SU-DHL-6 (cell line): ENCODE measurements at regions not wholly inside any gene's neighbourhood (a gene's known extent, or its start where the extent isn't known, plus 50 kb on each side); places are given as distances from the start of the nearest gene placed in this dataset.

Experiments used
- H2AFZ ChIP-seq: fragments of 200-600 bp; sonication (generic); 2 replicates; pipeline ENCODE4 v1.6.1; 2014; ENCODE audit warnings: low read depth, mild to moderate bottlenecking, moderate library complexity, mixed read lengths, antibody characterized with exemption, low read length; ENCODE audit not compliant: severe bottlenecking
- H3F3A ChIP-seq: fragments of 200-600 bp; shearing (Covaris generic); 2 replicates; pipeline ENCODE4 v1.6.0; 2016; ENCODE audit warnings: antibody characterized with exemption, mild to moderate bottlenecking; ENCODE audit not compliant: insufficient read depth
- H3K27ac ChIP-seq: fragments of 200-600 bp; sonication (generic); 2 replicates; pipeline ENCODE4 v1.5.1; 2016; ENCODE audit warnings: low read depth, mild to moderate bottlenecking, low read length, moderate library complexity, mixed read lengths
- H3K27me3 ChIP-seq: fragments of 200-600 bp; sonication (generic), shearing (Covaris generic); 2 replicates; pipeline ENCODE4 v1.6.0; 2014; ENCODE audit warnings: mild to moderate bottlenecking, low read length
- H3K36me3 ChIP-seq: fragments of 200-600 bp; sonication (generic); 2 replicates; pipeline ENCODE4 v1.6.1; 2014; ENCODE audit warnings: mild to moderate bottlenecking, low read length, mixed read lengths
- H3K4me2 ChIP-seq: fragments of 300-600, 200-600 bp; shearing (Covaris generic), sonication (generic); 2 replicates; pipeline ENCODE4 v1.6.0; 2014; ENCODE audit warnings: low read length, low read depth, mild to moderate bottlenecking; ENCODE audit not compliant: poor library complexity, severe bottlenecking
- H3K4me3 ChIP-seq: fragments of 200-600 bp; sonication (generic); 2 replicates; pipeline ENCODE4 v1.5.1; 2014; ENCODE audit warnings: antibody characterized with exemption, low read length, mild to moderate bottlenecking, mixed read lengths; ENCODE audit not compliant: insufficient read depth, poor library complexity, severe bottlenecking
- H3K79me2 ChIP-seq: fragments of 200-600 bp; sonication (generic); 2 replicates; pipeline ENCODE4 v1.6.1; 2014; ENCODE audit warnings: mild to moderate bottlenecking, low read length, moderate library complexity; ENCODE audit not compliant: insufficient read depth
- H3K9ac ChIP-seq: fragments of 200-600 bp; sonication (generic); 2 replicates; pipeline ENCODE4 v1.7.0; 2014; ENCODE audit warnings: mild to moderate bottlenecking, low read length
- H3K9me2 ChIP-seq: fragments of 200-600 bp; sonication (generic); replicated peaks from 2 replicates; pipeline ENCODE4 v1.6.1; 2014; ENCODE audit warnings: low read length; ENCODE audit not compliant: insufficient read depth
- H3K9me3 ChIP-seq: fragments of 200-600 bp; sonication (generic); 2 replicates; pipeline ENCODE4 v1.6.1; 2014; ENCODE audit warnings: low read length, mixed read lengths; ENCODE audit not compliant: insufficient read depth
- H4K20me1 ChIP-seq: fragments of 200-600 bp; sonication (generic); 2 replicates; pipeline ENCODE4 v1.6.1; 2014; ENCODE audit warnings: low read depth, mild to moderate bottlenecking, antibody characterized with exemption, low read length, moderate library complexity, mixed read lengths
- EZH2phosphoT487 ChIP-seq: fragments of 200-600 bp; sonication (generic), shearing (Covaris generic); conservative IDR thresholded peaks from 2 replicates; pipeline ENCODE4 v1.6.1; 2018; ENCODE audit warnings: mild to moderate bottlenecking, antibody characterized with exemption, low read length, moderate library complexity, mixed read lengths
- TF ChIP-seq, protein P1 (sequence below): fragments of 200-600 bp; sonication (generic); IDR thresholded peaks from one replicate; pipeline ENCODE4 v1.5.1; 2017; ENCODE audit warnings: antibody characterized with exemption, mild to moderate bottlenecking, low read length, moderate library complexity; ENCODE audit not compliant: insufficient read depth, poor library complexity, severe bottlenecking

DNA sequence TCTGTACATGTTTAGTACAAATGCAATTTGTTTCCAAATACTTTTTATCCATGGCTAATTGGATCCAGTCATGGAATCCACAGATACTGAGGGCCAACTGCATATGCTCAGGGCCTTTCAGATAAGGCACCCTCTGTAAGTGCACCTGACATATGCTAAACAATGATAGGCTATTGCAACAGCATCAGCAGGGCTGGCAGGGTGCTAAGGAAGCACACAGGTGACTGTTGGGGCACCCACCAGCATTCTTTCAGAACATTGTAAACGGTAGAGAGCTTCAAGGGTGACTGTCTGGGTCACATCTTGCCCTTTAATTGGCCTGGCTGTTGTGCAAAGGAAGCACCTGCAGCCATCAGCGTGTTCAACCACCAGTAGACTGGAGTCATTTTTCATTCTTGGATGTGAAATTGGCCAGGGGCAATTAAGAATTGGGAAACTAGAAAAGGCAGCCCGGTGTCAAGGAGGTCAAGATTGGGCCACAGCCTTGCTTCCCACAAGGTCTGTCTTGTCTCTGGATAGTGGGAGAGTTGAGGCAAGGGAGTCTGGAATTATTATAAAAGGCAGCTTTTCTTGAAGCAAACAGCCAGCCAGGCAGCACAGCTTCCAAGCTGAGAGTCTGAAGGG lies 129.3 kb upstream of the RAI14 start:
- no peak overlapping the region for H3K9ac ChIP-seq
- TF ChIP-seq EZH2phosphoT487 = no peak
- TF ChIP-seq, protein P1, sequence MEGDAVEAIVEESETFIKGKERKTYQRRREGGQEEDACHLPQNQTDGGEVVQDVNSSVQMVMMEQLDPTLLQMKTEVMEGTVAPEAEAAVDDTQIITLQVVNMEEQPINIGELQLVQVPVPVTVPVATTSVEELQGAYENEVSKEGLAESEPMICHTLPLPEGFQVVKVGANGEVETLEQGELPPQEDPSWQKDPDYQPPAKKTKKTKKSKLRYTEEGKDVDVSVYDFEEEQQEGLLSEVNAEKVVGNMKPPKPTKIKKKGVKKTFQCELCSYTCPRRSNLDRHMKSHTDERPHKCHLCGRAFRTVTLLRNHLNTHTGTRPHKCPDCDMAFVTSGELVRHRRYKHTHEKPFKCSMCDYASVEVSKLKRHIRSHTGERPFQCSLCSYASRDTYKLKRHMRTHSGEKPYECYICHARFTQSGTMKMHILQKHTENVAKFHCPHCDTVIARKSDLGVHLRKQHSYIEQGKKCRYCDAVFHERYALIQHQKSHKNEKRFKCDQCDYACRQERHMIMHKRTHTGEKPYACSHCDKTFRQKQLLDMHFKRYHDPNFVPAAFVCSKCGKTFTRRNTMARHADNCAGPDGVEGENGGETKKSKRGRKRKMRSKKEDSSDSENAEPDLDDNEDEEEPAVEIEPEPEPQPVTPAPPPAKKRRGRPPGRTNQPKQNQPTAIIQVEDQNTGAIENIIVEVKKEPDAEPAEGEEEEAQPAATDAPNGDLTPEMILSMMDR = no peak
- no peak overlapping the region for H2AFZ ChIP-seq
- no peaks in the 10 kb centered on the region for H3K9me2 ChIP-seq
- H3K36me3 ChIP-seq = no peaks in the 10 kb centered on the region
- H3K4me3 ChIP-seq = no peak overlapping the region
- H3K27me3 ChIP-seq = no peaks in the 10 kb centered on the region
- H3K4me2 ChIP-seq = no peak overlapping the region
- H3K79me2 ChIP-seq = no peaks in the 10 kb centered on the region
- H3K9me3 ChIP-seq = no peaks in the 10 kb centered on the region
- H3K27ac ChIP-seq = no peak overlapping the region
- H4K20me1 ChIP-seq = no peaks in the 10 kb centered on the region
- H3F3A ChIP-seq = no peaks in the 10 kb centered on the region

DNA sequence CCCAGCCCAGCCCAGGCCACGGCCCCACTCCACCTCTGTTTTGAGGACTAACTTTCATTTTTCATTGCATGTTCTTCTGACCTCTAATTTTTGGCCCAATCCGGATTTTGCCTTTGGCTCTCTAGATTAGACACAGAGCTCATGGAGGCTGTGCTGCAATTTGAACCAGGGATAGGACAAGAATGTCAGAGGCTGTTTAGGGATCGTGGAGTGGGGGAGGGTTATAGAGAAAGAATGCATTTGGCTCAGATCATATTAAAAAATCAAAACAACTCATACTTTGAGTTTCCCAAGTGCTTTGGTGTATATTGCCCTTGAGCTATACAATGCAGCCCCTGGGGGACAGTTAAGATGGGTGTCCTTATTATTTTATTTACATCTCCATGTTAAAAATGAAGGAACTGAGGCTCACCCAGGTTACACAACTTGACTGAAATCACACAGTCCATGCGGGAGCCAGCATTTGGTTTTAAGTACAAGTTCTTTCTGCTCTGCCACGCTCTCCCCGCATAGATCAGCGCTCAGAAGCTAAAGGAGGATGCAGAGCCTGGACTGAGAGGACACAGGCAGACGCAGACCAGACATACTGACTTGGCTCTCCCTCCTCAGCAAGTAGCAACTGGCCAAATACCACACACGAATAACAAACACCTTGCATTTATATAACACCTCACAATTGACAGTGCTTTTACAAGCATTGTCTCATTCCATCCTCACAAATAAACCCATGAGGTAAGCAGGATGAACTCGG lies 126.4 kb upstream of the RAI14 start:
- Histone ChIP-seq H3K79me2 (no peaks in the 10 kb centered on the region), H3K9me3 (no peaks in the 10 kb centered on the region), H3K9ac (no peak overlapping the region), H3K27me3 (no peaks in the 10 kb centered on the region), H3K9me2 (no peaks in the 10 kb centered on the region), H3F3A (no peaks in the 10 kb centered on the region), H2AFZ (no peak overlapping the region), H3K27ac (no peak overlapping the region), H3K36me3 (no peaks in the 10 kb centered on the region), H3K4me2 (no peak overlapping the region), H3K4me3 (no peak overlapping the region), H4K20me1 (no peaks in the 10 kb centered on the region)
- TF ChIP-seq EZH2phosphoT487 = no peak
- TF ChIP-seq, protein P1 = no peak

DNA sequence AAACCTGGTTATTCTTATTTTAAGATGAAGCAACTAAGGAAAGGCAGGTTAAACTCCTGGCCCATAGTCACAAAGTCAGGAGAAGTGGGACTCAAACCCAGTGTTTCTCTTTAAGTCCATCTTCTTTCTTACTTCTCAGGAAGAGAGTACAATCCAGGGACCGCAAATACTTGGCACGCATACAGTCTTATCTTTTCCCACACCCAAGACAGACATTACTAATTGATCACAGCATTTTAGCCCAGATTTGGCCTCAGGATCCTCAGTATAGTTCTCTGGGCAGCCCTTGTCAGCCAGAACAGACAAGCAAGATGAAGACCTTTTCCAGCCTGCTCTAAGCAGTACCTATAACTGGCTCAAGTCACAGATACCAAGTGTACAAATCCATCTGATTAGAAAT lies 125.5 kb upstream of the RAI14 start:
- Histone ChIP-seq H3F3A (no peaks in the 10 kb centered on the region), H3K27ac (no peak overlapping the region), H3K27me3 (no peaks in the 10 kb centered on the region), H3K9me3 (no peaks in the 10 kb centered on the region), H4K20me1 (no peaks in the 10 kb centered on the region), H3K4me2 (no peak overlapping the region), H3K9me2 (no peaks in the 10 kb centered on the region), H3K9ac (no peak overlapping the region), H3K79me2 (no peaks in the 10 kb centered on the region), H3K36me3 (no peaks in the 10 kb centered on the region), H2AFZ (no peak overlapping the region), H3K4me3 (no peak overlapping the region)
- no peak for TF ChIP-seq EZH2phosphoT487
- TF ChIP-seq, protein P1 = no peak
